Naive thymus-derived CD8-positive, alpha-beta T cell (primary cell): ENCODE measurements at regions not wholly inside any gene's neighbourhood (a gene's known extent, or its start where the extent isn't known, plus 50 kb on each side); places are given as distances from the start of the nearest gene placed in this dataset.
"Not testable (repeated sequence)": the region's sequence is repeated elsewhere in the genome, so short reads cannot be mapped to it uniquely, and the experiment has no call there.

Experiments
- ATAC-seq, 2 donors: fragments of 150-1000 bp; cut with Tn5 transposase in 1 of 2; sonication (Bioruptor Pico), chemical (Tn5 transposase) in 1 of 2; 1 replicate in 1 of 2; 2 replicates in 1 of 2; pipeline ENCODE4 v1.10.0; 2021; ENCODE audit warnings: mild to moderate bottlenecking in 2 of 2, moderate library complexity in 2 of 2
- POLR2A ChIA-PET: fragments of 350-600 bp; sonication (Branson Sonifier 250); formaldehyde crosslinking; loops from one replicate; lab custom pipeline; 2021; ENCODE audit warnings: antibody characterized with exemption; lab: Charles Lee
- DNase-seq, 10 donors: peaks; one replicate each; pipeline versions ENCODE4 v3.0.0 to v3.0.0-alpha.2; 2020 to 2022
- H3K27ac Mint-ChIP-seq, 10 donors: one replicate each; pipeline ENCODE4 v1.8.0; 2020 to 2022; ENCODE audit warnings: mild to moderate bottlenecking in 10 of 10, mixed read lengths in 10 of 10, moderate library complexity in 4 of 10, inconsistent platforms in 1 of 10
- H3K27me3 Mint-ChIP-seq, 5 donors: one replicate each; pipeline ENCODE4 v1.8.0; 2021 to 2022; ENCODE audit warnings: mixed read lengths in 5 of 5
- H3K36me3 Mint-ChIP-seq, 3 donors: one replicate each; pipeline ENCODE4 v1.8.0; 2020 to 2022; ENCODE audit warnings: mixed read lengths in 3 of 3, mild to moderate bottlenecking in 2 of 3, inconsistent platforms in 1 of 3
- H3K4me1 Mint-ChIP-seq, 4 donors: one replicate each; pipeline ENCODE4 v1.8.0; 2021 to 2022; ENCODE audit warnings: mixed read lengths in 4 of 4
- H3K4me3 Mint-ChIP-seq, 10 donors: one replicate each; pipeline ENCODE4 v1.8.0; 2020 to 2022; ENCODE audit warnings: mild to moderate bottlenecking in 10 of 10, mixed read lengths in 10 of 10, moderate library complexity in 6 of 10, inconsistent platforms in 1 of 10
- H3K9me3 Mint-ChIP-seq, 9 donors: one replicate each; pipeline ENCODE4 v1.8.0; 2020 to 2022; ENCODE audit warnings: mixed read lengths in 9 of 9, mild to moderate bottlenecking in 3 of 9, inconsistent platforms in 1 of 9, moderate library complexity in 1 of 9

DNA sequence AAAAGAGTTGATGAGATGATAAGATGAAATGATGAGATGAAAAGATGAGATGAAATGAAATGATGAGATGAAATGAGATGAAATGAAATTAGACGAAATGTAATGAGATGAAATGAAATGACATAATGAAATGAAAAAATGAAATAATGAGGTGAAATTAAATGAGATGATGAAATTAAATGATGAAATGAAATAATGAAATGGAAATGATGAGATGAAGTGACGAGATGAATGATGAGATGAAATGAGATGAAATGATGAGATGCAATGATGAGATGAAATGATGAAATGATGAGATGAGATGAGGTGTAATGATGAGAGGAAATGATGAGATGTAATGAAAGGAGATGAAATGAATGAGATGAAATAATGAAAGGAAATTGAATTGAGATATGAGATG, 343.4 kb upstream of the PLGLB1 start:
- H3K36me3 Mint-ChIP-seq, POLR2A ChIA-PET, DNase-seq, ATAC-seq, H3K4me1 Mint-ChIP-seq, H3K27ac Mint-ChIP-seq, H3K4me3 Mint-ChIP-seq, H3K27me3 Mint-ChIP-seq: not testable (repeated sequence)
- peaks cover 0 to 15% (median 1%) of the 10 kb centered on the region in 9 donors for H3K9me3 Mint-ChIP-seq

DNA sequence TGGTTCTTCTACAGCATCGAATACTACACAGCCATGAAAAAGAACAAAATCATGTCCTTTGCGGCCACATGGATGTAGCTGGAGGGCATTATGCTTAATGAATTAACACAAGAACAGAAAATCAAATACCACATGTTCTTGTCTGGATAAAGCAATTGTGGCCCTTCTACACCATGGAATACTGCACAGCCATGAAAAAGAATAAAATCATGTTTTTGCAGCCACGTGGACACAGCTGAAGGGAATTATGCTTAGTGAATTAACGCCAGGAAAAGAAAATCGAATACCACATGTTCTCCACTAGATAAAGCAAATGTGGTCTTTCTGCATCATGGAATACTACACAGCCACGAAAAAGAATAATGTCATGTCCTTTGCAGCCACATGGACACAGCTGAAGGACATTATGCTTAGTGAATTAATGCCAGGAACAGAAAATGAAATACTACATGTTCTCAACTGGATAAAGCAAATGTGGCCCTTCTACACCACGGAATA, 361.8 kb upstream of the PLGLB2 start:
- POLR2A ChIA-PET = not testable (repeated sequence)

DNA sequence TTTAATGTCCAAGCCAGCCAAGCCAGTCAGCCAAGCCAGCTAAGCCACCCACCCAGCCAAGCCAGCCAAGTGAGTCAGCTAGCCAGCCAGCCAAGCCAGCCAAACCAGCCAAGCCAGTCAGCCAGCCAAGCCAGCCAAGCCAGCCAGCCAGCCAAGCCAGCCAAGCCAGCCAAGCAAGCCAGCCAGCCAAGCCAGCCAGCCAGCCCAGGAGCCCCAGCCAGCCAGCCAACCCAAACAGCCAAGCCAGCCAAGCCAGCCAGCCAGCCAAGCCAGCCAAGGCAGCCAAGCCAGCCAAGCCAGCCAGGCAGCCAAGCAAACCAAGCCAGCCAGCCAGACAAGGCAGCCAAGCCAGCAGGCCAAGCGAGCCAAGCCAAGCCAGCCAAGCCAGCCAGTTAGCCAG, 352.1 kb upstream of the PLGLB2 start:
- H3K4me1 Mint-ChIP-seq, H3K4me3 Mint-ChIP-seq, H3K36me3 Mint-ChIP-seq, H3K9me3 Mint-ChIP-seq, H3K27ac Mint-ChIP-seq, H3K27me3 Mint-ChIP-seq, DNase-seq, POLR2A ChIA-PET, ATAC-seq: not testable (repeated sequence)

More for the DNA sequence above, 361.8 kb upstream of the PLGLB2 start:
- H3K27ac Mint-ChIP-seq, H3K4me1 Mint-ChIP-seq, H3K27me3 Mint-ChIP-seq, H3K36me3 Mint-ChIP-seq, H3K9me3 Mint-ChIP-seq, H3K4me3 Mint-ChIP-seq, DNase-seq, ATAC-seq: not testable (repeated sequence)

DNA sequence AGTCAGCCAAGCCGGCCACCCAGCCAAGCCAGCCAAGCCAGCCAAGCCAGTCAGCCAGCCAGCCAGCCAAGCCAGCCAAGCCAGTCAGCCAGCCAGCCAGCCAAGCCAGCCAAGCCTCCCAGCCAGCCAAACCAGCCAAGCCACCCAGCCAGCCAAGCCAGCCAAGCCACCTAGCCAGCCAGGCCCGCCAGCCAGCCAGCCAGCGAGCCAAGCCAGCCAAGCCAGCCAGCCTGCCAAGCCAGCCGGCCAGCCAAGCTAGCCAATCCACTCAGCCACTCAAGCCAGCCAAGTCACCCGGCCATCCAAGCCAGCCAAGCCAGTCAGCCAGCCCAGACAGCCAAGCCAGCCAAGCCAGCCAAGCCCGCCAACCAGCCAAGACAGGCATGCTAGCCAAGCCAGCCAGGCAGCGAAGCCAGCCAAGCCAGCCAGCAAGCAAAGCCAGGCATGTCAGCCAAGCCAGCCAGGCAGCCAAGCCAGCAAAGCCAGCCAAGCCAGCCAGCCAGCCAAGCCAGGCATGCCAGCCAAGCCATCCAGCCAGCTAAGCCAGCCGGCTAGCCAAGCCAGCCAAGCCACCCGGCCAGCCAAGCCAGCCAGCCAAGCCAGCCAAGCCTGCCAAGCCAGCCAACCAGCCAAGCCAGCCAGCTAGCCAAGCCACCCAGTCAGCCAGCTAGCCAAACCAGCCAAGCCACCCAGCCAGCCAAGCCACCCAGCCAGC, 351.2 kb upstream of the PLGLB2 start:
- not testable (repeated sequence) for H3K27me3 Mint-ChIP-seq

DNA sequence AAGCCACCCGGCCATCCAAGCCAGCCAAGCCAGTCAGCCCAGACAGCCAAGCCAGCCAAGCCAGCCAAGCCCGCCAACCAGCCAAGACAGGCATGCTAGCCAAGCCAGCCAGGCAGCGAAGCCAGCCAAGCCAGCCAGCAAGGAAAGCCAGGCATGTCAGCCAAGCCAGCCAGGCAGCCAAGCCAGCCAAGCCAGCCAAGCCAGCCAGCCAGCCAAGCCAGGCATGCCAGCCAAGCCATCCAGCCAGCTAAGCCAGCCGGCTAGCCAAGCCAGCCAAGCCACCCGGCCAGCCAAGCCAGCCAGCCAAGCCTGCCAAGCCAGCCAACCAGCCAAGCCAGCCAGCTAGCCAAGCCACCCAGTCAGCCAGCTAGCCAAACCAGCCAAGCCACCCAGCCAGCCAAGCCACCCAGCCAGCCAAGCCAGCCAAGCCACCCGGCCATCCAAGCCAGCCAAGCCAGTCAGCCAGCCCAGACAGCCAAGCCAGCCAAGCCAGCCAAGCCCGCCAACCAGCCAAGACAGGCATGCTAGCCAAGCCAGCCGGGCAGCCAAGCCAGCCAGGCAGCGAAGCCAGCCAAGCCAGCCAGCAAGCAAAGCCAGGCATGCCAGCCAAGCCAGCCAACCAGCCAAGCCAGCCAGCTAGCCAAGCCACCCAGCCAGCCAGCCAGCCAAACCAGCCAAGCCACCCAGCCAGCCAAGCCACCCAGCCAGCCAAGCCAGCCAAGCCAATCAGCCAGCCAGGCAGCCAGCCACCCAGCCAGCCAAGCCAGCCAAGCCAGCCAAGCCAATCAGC, 350.4 kb upstream of the PLGLB2 start:
- H3K27me3 Mint-ChIP-seq, DNase-seq, H3K4me3 Mint-ChIP-seq, H3K4me1 Mint-ChIP-seq, H3K36me3 Mint-ChIP-seq, H3K27ac Mint-ChIP-seq, ATAC-seq, POLR2A ChIA-PET: not testable (repeated sequence)
- peaks cover 0 to 13% (median 0%) of the 10 kb centered on the region in 9 donors for H3K9me3 Mint-ChIP-seq

More for the DNA sequence above, 351.2 kb upstream of the PLGLB2 start:
- DNase-seq, H3K27ac Mint-ChIP-seq, POLR2A ChIA-PET, H3K9me3 Mint-ChIP-seq, H3K36me3 Mint-ChIP-seq, ATAC-seq, H3K4me3 Mint-ChIP-seq, H3K4me1 Mint-ChIP-seq: not testable (repeated sequence)

DNA sequence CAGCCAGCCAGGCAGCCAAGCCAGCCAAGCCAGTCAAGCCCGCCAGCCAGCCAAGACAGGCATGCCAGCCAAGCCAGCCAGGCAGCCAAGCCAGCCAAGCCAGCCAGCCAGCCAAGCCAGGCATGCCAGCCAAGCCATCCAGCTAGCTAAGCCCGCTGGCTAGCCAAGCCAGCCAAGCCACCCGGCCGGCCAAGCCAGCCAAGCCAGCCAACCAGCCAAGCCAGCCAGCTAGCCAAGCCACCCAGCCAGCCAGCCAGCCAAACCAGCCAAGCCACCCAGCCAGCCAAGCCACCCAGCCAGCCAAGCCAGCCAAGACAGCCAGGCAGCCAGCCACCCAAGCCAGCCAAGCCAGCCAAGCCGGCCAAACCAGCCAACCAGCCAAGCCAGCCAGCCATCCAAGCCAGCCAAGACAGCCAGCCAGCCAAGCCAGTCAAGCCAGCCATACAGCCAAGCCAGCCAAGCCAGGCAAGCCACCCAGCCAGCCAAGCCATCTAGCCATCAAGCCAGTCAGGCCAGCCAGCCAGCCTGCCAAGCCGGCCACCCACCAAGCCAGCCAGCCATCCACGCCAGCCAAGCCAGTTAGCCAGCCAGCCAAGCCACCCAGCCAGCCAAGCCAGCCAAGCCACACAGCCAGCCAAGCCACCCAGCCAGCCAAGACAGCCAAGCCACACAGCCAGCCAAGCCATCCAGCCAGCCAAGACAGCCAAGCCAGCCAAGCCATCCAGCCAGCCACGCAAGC, 349.2 kb upstream of the PLGLB2 start:
- ATAC-seq, H3K4me1 Mint-ChIP-seq, H3K27ac Mint-ChIP-seq, H3K4me3 Mint-ChIP-seq, H3K36me3 Mint-ChIP-seq, DNase-seq, H3K27me3 Mint-ChIP-seq, POLR2A ChIA-PET: not testable (repeated sequence)
- peaks cover 0 to 23% (median 2%) of the 10 kb centered on the region in 9 donors for H3K9me3 Mint-ChIP-seq

DNA sequence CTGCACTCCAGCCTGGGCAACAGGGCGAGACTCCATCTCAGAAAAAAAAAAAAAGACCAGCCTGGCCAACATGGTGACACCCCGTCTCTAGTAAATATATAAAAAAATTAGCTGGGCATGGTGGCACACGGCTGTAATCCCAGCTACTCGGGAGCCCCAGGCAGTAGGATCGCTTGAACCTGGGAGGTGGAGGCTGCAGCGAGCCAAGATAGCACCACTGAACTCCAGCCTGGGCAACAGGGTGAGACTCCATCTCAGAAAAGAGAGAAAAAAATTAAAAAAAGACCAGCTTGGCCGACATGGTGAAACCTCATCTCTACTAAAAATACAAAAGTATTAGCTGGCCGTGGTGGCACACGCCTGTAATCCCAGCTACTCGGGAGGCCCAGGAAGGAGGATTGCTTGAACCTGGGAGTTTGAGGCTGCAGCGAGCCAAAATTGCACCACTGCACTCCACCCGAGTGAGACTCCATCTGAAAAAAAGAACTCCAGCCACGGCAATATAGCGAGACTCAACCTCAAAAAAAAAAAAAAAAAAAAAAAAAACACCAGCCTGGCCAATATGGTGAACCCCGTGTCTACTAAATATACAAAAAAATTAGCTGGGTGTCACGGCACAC, 346.1 kb upstream of the PLGLB2 start:
- DNase-seq = no peak
- POLR2A ChIA-PET = interaction anchor here (0.7 kb wide), 1 partner anchor 960 kb away, joined by 4 read pairs; no protein-coding TSS in a partner anchor
- peaks cover 0 to 37% (median 3%) of the 10 kb centered on the region in 9 donors for H3K9me3 Mint-ChIP-seq
- no peak for ATAC-seq
- H3K27ac Mint-ChIP-seq = no peak overlapping the region
- no peaks in the 10 kb centered on the region for H3K27me3 Mint-ChIP-seq
- H3K4me3 Mint-ChIP-seq = no peak overlapping the region
- no peaks in the 10 kb centered on the region for H3K4me1 Mint-ChIP-seq
- no peaks in the 10 kb centered on the region for H3K36me3 Mint-ChIP-seq

DNA sequence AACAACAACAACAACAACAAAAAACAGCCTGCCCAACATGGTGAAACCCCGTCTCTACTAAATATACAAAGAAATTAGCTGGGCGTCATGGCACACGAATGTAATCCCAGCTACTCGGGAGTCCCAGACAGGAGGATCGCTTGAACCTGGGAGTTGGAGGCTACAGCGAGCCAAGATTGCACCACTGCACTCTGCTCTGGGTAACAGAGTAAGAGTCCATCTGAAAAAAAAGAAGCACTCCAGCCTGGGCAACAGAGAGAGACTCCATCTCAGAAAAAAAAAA, 344.1 kb upstream of the PLGLB2 start:
- H3K27ac Mint-ChIP-seq = no peak overlapping the region
- POLR2A ChIA-PET = no interaction called here
- H3K36me3 Mint-ChIP-seq = no peaks in the 10 kb centered on the region
- ATAC-seq (no peak), DNase-seq (no peak)
- no peak overlapping the region for H3K4me3 Mint-ChIP-seq
- no peaks in the 10 kb centered on the region for H3K4me1 Mint-ChIP-seq
- H3K9me3 Mint-ChIP-seq = peaks cover 0 to 37% (median 3%) of the 10 kb centered on the region in 9 donors
- H3K27me3 Mint-ChIP-seq = no peaks in the 10 kb centered on the region

DNA sequence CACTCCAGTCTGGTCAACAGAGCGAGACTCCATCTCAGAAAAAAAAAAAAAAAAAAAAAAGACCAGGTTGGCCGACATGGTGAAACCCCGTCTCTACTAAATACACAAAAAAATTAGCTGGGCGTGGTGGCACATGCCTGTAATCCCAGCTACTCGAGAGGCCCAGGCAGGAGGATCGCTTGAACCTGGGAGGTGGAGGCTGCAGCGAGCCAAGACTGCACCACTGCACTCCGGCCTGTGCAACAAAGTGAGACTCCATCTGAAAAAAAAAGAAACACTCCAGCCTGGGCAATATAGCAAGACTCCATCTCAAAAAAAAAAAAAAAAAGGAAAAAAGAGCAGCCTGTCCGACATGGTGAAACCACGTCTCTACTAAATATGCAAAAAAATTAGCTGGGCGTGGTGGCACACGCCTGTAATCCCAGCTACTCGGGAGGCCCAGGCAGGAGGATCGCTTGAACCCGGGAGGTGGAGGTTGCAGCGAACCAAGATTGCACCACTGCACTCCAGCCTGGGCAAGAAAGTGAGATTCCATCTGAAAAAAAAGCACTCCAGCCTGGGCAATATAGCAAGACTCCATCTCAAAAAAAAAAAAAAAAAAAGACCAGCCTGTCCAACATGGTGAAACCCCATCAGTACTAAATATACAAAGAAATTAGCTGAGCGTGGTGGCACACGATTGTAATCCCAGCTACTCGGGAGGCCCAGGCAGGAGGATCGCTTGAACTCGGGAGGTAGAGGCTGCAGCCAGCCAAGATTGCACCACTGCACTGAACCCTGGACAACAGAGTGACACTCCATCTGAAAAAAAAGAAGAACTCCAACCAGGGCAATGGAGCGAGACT, 343.3 kb upstream of the PLGLB2 start:
- H3K36me3 Mint-ChIP-seq, H3K4me3 Mint-ChIP-seq, H3K4me1 Mint-ChIP-seq, ATAC-seq, POLR2A ChIA-PET, H3K27me3 Mint-ChIP-seq, H3K27ac Mint-ChIP-seq, DNase-seq: not testable (repeated sequence)
- peaks cover 0 to 37% (median 3%) of the 10 kb centered on the region in 9 donors for H3K9me3 Mint-ChIP-seq

DNA sequence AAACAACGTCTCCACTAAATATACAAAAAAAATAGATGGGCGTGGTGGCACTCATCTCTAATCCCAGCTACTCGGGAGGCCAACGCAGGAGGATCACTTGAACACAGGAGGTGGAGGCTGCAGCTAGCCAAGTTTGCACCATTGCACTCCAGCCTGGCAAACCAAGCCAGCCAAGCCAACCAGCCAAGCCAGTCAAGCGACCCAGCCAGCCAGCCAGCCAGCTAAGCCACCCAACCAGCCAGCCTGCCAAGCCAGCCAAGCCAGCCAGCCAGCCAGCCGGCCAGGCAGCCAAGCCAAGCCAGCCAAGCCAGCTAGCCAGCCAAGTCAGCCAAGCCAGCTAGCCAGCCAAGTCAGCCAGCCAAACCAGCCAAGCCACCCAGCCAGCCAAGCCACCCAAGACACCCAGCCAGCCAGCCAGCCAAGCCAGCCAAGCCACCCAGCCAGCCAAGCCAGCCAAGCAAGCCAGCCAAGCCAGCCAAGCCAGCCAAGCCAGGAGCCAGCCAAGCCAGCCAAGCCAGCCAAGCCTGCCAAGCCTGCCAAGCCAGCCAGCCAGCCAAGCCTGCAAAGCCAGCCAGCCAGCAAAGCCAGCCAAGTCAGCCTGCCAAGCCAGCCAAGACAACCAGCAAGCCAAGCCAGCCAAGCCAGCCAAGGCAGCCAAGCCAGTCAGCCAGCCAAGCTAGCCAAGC, 342.2 kb upstream of the PLGLB2 start:
- H3K36me3 Mint-ChIP-seq, H3K4me1 Mint-ChIP-seq, ATAC-seq, H3K4me3 Mint-ChIP-seq, POLR2A ChIA-PET, H3K27me3 Mint-ChIP-seq, DNase-seq, H3K27ac Mint-ChIP-seq: not testable (repeated sequence)
- peaks cover 0 to 35% (median 3%) of the 10 kb centered on the region in 9 donors for H3K9me3 Mint-ChIP-seq

DNA sequence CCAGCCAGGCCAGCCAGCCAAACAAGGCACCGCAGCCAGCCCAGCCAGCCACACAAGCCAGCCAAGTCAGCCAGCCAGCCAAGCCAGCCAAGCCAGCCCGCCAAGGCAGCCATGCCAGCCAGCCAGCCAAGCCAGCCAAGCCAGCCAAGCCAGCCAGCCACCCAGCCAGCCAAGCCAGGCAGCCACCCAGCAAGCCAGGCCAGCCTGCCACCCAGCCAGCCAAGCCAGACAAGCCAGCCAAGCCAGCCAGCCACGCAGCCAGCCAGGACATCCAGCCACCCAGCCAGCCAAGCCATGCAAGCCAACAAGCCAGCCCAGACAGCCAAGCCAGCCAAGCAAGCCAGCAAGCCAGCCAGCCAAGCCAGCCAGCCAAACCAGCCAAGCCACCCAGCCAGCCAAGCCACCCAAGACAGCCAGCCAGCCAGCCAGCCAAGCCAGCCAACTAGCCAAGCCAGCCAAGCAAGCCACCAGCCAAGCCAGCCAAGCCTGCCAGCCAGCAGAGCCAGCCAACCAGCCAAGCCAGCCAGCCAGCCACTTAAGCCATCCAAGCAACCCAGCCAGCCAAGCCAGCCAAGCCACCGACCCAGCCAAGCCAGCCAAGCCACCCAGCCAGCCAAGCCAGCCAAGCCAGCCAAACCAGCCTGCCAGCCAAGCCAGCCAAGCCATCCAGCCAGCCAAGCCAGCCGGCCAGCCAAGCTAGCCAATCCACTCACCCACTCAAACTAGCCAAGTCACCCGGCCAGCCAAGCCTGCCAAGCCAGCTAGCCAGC, 341.3 kb upstream of the PLGLB2 start:
- H3K4me3 Mint-ChIP-seq, H3K27me3 Mint-ChIP-seq, H3K4me1 Mint-ChIP-seq, DNase-seq, H3K27ac Mint-ChIP-seq, H3K36me3 Mint-ChIP-seq, POLR2A ChIA-PET, ATAC-seq: not testable (repeated sequence)
- peaks cover 0 to 34% (median 3%) of the 10 kb centered on the region in 9 donors for H3K9me3 Mint-ChIP-seq
